Neural progenitor cell (in vitro differentiated cells): ENCODE measurements at regions not wholly inside any gene's neighbourhood (a gene's known extent, or its start where the extent isn't known, plus 50 kb on each side); places are given as distances from the start of the nearest gene placed in this dataset.
A peak's percentile ranks its signal among the peaks of the same experiment; 100 is the strongest.
"Not testable (repeated sequence)": the region's sequence is repeated elsewhere in the genome, so short reads cannot be mapped to it uniquely, and the experiment has no call there.

ENCODE experiments used
- DNase-seq: peaks from one replicate; pipeline ENCODE4 v3.0.0-alpha.2; 2016; ENCODE audit warnings: low spot score
- H2AFZ ChIP-seq: fragments of 200-600 bp; sonication (generic); replicated peaks from 2 replicates; pipeline ENCODE4 v1.6.1; 2016; ENCODE audit warnings: antibody characterized with exemption
- H3F3A ChIP-seq: fragments of 200-600 bp; sonication (generic); 2 replicates; pipeline ENCODE4 v1.6.1; 2016; ENCODE audit warnings: antibody characterized with exemption, low read depth
- H3K27ac ChIP-seq: fragments of 200-600 bp; sonication (generic); 2 replicates; pipeline ENCODE4 v1.5.1; 2016; ENCODE audit warnings: mild to moderate bottlenecking
- H3K27me3 ChIP-seq: fragments of 200-600 bp; sonication (generic); 2 replicates; pipeline ENCODE4 v1.6.1; 2016; ENCODE audit warnings: mild to moderate bottlenecking, moderate library complexity
- H3K36me3 ChIP-seq: fragments of 200-600 bp; sonication (generic); 2 replicates; pipeline ENCODE4 v1.5.1; 2016
- H3K4me1 ChIP-seq: fragments of 200-600 bp; sonication (generic); 2 replicates; pipeline ENCODE4 v1.6.1; 2016; ENCODE audit warnings: mixed run types
- H3K4me2 ChIP-seq: fragments of 200-600 bp; sonication (generic); 2 replicates; pipeline ENCODE4 v1.6.1; 2016
- H3K4me3 ChIP-seq: fragments of 200-600 bp; sonication (generic); 2 replicates; pipeline ENCODE4 v1.5.1; 2016
- H3K79me2 ChIP-seq: fragments of 200-600 bp; sonication (generic); 2 replicates; pipeline ENCODE4 v1.6.1; 2016; ENCODE audit warnings: low read depth
- H3K9ac ChIP-seq: fragments of 200-600 bp; sonication (generic); 2 replicates; pipeline ENCODE4 v1.6.1; 2016
- H3K9me3 ChIP-seq: fragments of 200-600 bp; sonication (generic); 2 replicates; pipeline ENCODE4 v1.5.1; 2016; ENCODE audit warnings: low read depth
- H4K20me1 ChIP-seq: fragments of 200-600 bp; sonication (generic); 2 replicates; pipeline ENCODE4 v1.6.1; 2016; ENCODE audit warnings: low read depth
- H3K27ac Mint-ChIP-seq: 3 replicates; pipeline ENCODE4 v1.8.0; 2021; ENCODE audit warnings: mixed read lengths
- H3K27me3 Mint-ChIP-seq: 2 replicates; pipeline ENCODE4 v1.8.0; 2022; ENCODE audit warnings: low read depth, mild to moderate bottlenecking, inconsistent platforms, moderate library complexity, mixed read lengths; ENCODE audit not compliant: insufficient read depth
- H3K36me3 Mint-ChIP-seq: 3 replicates; pipeline ENCODE4 v1.8.0; 2021; ENCODE audit warnings: mixed read lengths
- H3K4me1 Mint-ChIP-seq: 3 replicates; pipeline ENCODE4 v1.8.0; 2021; ENCODE audit warnings: mixed read lengths
- H3K4me3 Mint-ChIP-seq: 3 replicates; pipeline ENCODE4 v1.8.0; 2021; ENCODE audit warnings: mild to moderate bottlenecking, moderate library complexity, mixed read lengths
- H3K9me3 Mint-ChIP-seq: 3 replicates; pipeline ENCODE4 v1.8.0; 2020; ENCODE audit warnings: mixed read lengths
- EZH2 ChIP-seq: fragments of 200-600 bp; sonication (generic); IDR thresholded peaks from 2 replicates; pipeline ENCODE4 v1.6.1; 2017; ENCODE audit warnings: antibody characterized with exemption, mild to moderate bottlenecking, moderate library complexity
- EZH2phosphoT487 ChIP-seq: fragments of 200-600 bp; sonication (generic); IDR thresholded peaks from 2 replicates; pipeline ENCODE4 v1.6.1; 2017; ENCODE audit warnings: antibody characterized with exemption
- TF ChIP-seq, protein P1 (sequence below): fragments of 200-600 bp; sonication (generic); IDR thresholded peaks from 2 replicates; pipeline ENCODE4 v1.5.1; 2017; ENCODE audit warnings: antibody characterized with exemption, mild to moderate bottlenecking

DNA sequence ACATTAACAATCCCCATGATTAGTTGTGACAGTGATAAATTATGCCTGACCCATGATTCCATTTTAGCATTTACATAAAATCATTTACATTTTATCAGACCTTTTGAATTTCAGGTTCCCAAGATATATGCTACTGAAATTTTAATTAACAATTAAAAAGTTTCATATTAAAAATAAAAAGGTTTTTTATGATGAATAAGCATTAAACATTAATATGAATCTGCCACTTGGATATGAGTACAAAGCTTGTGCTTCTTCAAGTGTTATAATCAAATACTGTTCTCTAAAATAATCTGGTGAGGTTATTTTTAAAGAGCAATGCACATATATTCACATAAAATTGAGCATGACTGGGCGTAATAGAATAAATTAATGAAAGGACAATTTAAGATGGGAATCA is 1218.0 kb downstream of the CNTNAP5 start:
- H3K27ac ChIP-seq: no peak overlapping the region
- H3K9ac ChIP-seq: no peak overlapping the region
- no peaks in the 10 kb centered on the region for H3K4me1 ChIP-seq
- Mint-ChIP-seq H3K4me1 (no peaks in the 10 kb centered on the region), H3K9me3 (no peaks in the 10 kb centered on the region), H3K4me3 (no peak overlapping the region), H3K27me3 (peaks cover under 1% of the 10 kb centered on the region), H3K27ac (no peak overlapping the region), H3K36me3 (no peaks in the 10 kb centered on the region)
- H3K9me3 ChIP-seq: no peaks in the 10 kb centered on the region
- no peaks in the 10 kb centered on the region for H4K20me1 ChIP-seq
- H3K27me3 ChIP-seq: no peaks in the 10 kb centered on the region
- no peaks in the 10 kb centered on the region for H3K36me3 ChIP-seq
- no peak overlapping the region for H3K4me2 ChIP-seq
- H3K4me3 ChIP-seq: no peak overlapping the region
- H3K79me2 ChIP-seq: no peaks in the 10 kb centered on the region
- H3F3A ChIP-seq: no peaks in the 10 kb centered on the region
- TF ChIP-seq EZH2phosphoT487 (no peak), EZH2 (no peak)
- TF ChIP-seq, protein P1, sequence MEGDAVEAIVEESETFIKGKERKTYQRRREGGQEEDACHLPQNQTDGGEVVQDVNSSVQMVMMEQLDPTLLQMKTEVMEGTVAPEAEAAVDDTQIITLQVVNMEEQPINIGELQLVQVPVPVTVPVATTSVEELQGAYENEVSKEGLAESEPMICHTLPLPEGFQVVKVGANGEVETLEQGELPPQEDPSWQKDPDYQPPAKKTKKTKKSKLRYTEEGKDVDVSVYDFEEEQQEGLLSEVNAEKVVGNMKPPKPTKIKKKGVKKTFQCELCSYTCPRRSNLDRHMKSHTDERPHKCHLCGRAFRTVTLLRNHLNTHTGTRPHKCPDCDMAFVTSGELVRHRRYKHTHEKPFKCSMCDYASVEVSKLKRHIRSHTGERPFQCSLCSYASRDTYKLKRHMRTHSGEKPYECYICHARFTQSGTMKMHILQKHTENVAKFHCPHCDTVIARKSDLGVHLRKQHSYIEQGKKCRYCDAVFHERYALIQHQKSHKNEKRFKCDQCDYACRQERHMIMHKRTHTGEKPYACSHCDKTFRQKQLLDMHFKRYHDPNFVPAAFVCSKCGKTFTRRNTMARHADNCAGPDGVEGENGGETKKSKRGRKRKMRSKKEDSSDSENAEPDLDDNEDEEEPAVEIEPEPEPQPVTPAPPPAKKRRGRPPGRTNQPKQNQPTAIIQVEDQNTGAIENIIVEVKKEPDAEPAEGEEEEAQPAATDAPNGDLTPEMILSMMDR: no peak
- no peak overlapping the region for H2AFZ ChIP-seq
- DNase-seq: no peak

DNA sequence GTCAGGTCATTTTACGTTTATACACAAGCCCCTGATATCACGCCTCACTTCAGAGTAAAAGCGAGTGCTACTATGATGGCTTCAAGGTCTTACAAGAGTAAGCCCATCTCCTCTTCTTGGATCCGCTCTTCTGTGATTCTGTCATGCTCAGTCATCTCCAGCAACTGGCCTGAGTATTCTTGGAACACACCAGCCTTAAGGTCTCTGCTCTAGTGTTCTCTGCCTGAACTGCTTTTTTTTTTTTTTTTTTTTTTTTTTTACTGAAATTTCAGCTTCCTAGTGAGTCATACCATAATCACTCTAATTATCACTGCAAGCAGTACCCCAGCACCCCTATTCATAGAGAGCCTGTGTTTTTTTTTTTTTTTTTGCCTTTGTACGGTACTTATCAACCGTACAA is 1228.9 kb downstream of the CNTNAP5 start:
- H3K4me3 ChIP-seq: no peak overlapping the region
- Mint-ChIP-seq H3K27ac (no peak overlapping the region), H3K4me1 (no peaks in the 10 kb centered on the region), H3K4me3 (no peak overlapping the region), H3K36me3 (no peaks in the 10 kb centered on the region), H3K27me3 (peaks cover 2% of the 10 kb centered on the region), H3K9me3 (no peaks in the 10 kb centered on the region)
- no peaks in the 10 kb centered on the region for H3K4me1 ChIP-seq
- H3K4me2 ChIP-seq: no peak overlapping the region
- TF ChIP-seq, protein P1: no peak
- no peak for TF ChIP-seq EZH2phosphoT487
- no peak for TF ChIP-seq EZH2
- H3K79me2 ChIP-seq: no peaks in the 10 kb centered on the region
- no peak overlapping the region for H2AFZ ChIP-seq
- no peaks in the 10 kb centered on the region for H3K36me3 ChIP-seq
- no peak for DNase-seq
- H4K20me1 ChIP-seq: no peaks in the 10 kb centered on the region
- no peak overlapping the region for H3K27ac ChIP-seq
- H3F3A ChIP-seq: no peaks in the 10 kb centered on the region
- no peak overlapping the region for H3K9ac ChIP-seq
- no peaks in the 10 kb centered on the region for H3K9me3 ChIP-seq
- no peaks in the 10 kb centered on the region for H3K27me3 ChIP-seq

DNA sequence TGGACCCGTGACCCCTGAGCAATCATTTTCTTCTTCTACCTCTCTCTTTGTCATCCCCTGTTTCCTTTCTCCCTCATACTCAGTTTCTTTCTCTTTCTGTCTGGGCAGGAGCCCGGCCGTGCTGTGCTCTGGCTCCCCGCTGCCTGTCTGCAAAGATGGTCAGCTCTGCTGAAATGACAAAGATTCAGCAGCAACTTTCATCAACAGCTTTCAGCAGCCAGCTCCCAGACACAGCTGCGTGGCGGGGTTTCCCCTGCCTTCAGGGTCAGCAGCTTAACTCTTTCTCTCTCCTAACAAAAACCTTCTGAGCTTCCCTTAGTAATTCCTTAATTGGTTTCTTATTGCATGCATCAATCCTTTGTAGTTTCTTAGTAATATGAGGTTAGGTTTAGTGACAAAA is 1234.4 kb downstream of the CNTNAP5 start:
- Mint-ChIP-seq H3K4me1 (peaks cover 19% of the 10 kb centered on the region), H3K9me3 (no peaks in the 10 kb centered on the region), H3K27ac (no peak overlapping the region), H3K4me3 (no peak overlapping the region), H3K36me3 (no peaks in the 10 kb centered on the region), H3K27me3 (no peaks in the 10 kb centered on the region)
- H3K9ac ChIP-seq: no peak overlapping the region
- H3K27me3 ChIP-seq: no peaks in the 10 kb centered on the region
- H3K27ac ChIP-seq: peak overlapping the region; percentile 86
- H3K79me2 ChIP-seq: no peaks in the 10 kb centered on the region
- no peaks in the 10 kb centered on the region for H3K36me3 ChIP-seq
- TF ChIP-seq, protein P1: no peak
- TF ChIP-seq EZH2phosphoT487 (no peak), EZH2 (no peak)
- peak overlapping the region; percentile 36 for H3K4me2 ChIP-seq
- peak; percentile 74 for DNase-seq
- peaks cover 26% of the 10 kb centered on the region for H3F3A ChIP-seq
- H2AFZ ChIP-seq: no peak overlapping the region
- H3K4me1 ChIP-seq: peaks cover 17% of the 10 kb centered on the region
- H3K4me3 ChIP-seq: no peak overlapping the region
- no peaks in the 10 kb centered on the region for H3K9me3 ChIP-seq
- H4K20me1 ChIP-seq: no peaks in the 10 kb centered on the region

DNA sequence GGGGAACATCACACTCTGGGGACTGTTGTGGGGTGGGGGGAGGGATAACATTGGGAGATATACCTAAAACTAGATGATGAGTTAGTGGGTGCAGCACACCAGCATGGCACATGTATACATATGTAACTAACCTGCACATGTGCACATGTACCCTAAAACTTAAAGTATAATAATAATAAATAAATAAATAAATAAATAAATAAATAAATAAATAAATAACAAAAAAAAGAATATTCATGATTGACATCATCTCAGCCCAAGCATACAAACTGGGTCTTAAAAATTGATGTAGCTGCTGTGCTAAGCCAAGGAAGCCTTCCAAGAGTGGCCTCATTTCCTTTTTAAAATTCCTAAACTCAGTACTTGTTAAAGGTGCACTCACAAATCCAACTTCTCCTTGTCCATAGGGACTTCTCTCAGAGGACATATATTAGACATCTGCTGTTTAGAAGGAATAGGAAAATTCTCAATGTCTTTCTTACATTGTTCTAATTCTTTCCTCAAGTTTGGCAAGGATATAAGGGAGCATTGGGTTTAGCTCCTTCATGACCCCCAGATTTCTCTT is 1235.4 kb downstream of the CNTNAP5 start:
- H3K4me3 Mint-ChIP-seq, H3K27me3 Mint-ChIP-seq, H3K9ac ChIP-seq, H3K9me3 Mint-ChIP-seq, H3K9me3 ChIP-seq, H3K79me2 ChIP-seq, H4K20me1 ChIP-seq, H2AFZ ChIP-seq, H3K36me3 ChIP-seq, H3K36me3 Mint-ChIP-seq, H3K4me3 ChIP-seq, H3K27ac Mint-ChIP-seq, DNase-seq, H3K27me3 ChIP-seq: not testable (repeated sequence)
- Histone ChIP-seq H3F3A (peaks cover 26% of the 10 kb centered on the region), H3K4me1 (peaks cover 17% of the 10 kb centered on the region), H3K4me2 (peak overlapping the region; percentile 58), H3K27ac (peak overlapping the region; percentile 90)
- peaks cover 19% of the 10 kb centered on the region for H3K4me1 Mint-ChIP-seq
